SU-DHL-6 (cell line): ENCODE measurements at regions not wholly inside any gene's neighbourhood (a gene's known extent, or its start where the extent isn't known, plus 50 kb on each side); places are given as distances from the start of the nearest gene placed in this dataset.

Source experiments
- H2AFZ ChIP-seq: fragments of 200-600 bp; sonication (generic); 2 replicates; pipeline ENCODE4 v1.6.1; 2014; ENCODE audit warnings: low read depth, mild to moderate bottlenecking, moderate library complexity, mixed read lengths, antibody characterized with exemption, low read length; ENCODE audit not compliant: severe bottlenecking
- H3F3A ChIP-seq: fragments of 200-600 bp; shearing (Covaris generic); 2 replicates; pipeline ENCODE4 v1.6.0; 2016; ENCODE audit warnings: antibody characterized with exemption, mild to moderate bottlenecking; ENCODE audit not compliant: insufficient read depth
- H3K27ac ChIP-seq: fragments of 200-600 bp; sonication (generic); 2 replicates; pipeline ENCODE4 v1.5.1; 2016; ENCODE audit warnings: low read depth, mild to moderate bottlenecking, low read length, moderate library complexity, mixed read lengths
- H3K27me3 ChIP-seq: fragments of 200-600 bp; sonication (generic), shearing (Covaris generic); 2 replicates; pipeline ENCODE4 v1.6.0; 2014; ENCODE audit warnings: mild to moderate bottlenecking, low read length
- H3K36me3 ChIP-seq: fragments of 200-600 bp; sonication (generic); 2 replicates; pipeline ENCODE4 v1.6.1; 2014; ENCODE audit warnings: mild to moderate bottlenecking, low read length, mixed read lengths
- H3K4me2 ChIP-seq: fragments of 300-600, 200-600 bp; shearing (Covaris generic), sonication (generic); 2 replicates; pipeline ENCODE4 v1.6.0; 2014; ENCODE audit warnings: low read length, low read depth, mild to moderate bottlenecking; ENCODE audit not compliant: poor library complexity, severe bottlenecking
- H3K4me3 ChIP-seq: fragments of 200-600 bp; sonication (generic); 2 replicates; pipeline ENCODE4 v1.5.1; 2014; ENCODE audit warnings: antibody characterized with exemption, low read length, mild to moderate bottlenecking, mixed read lengths; ENCODE audit not compliant: insufficient read depth, poor library complexity, severe bottlenecking
- H3K79me2 ChIP-seq: fragments of 200-600 bp; sonication (generic); 2 replicates; pipeline ENCODE4 v1.6.1; 2014; ENCODE audit warnings: mild to moderate bottlenecking, low read length, moderate library complexity; ENCODE audit not compliant: insufficient read depth
- H3K9ac ChIP-seq: fragments of 200-600 bp; sonication (generic); 2 replicates; pipeline ENCODE4 v1.7.0; 2014; ENCODE audit warnings: mild to moderate bottlenecking, low read length
- H3K9me2 ChIP-seq: fragments of 200-600 bp; sonication (generic); replicated peaks from 2 replicates; pipeline ENCODE4 v1.6.1; 2014; ENCODE audit warnings: low read length; ENCODE audit not compliant: insufficient read depth
- H3K9me3 ChIP-seq: fragments of 200-600 bp; sonication (generic); 2 replicates; pipeline ENCODE4 v1.6.1; 2014; ENCODE audit warnings: low read length, mixed read lengths; ENCODE audit not compliant: insufficient read depth
- H4K20me1 ChIP-seq: fragments of 200-600 bp; sonication (generic); 2 replicates; pipeline ENCODE4 v1.6.1; 2014; ENCODE audit warnings: low read depth, mild to moderate bottlenecking, antibody characterized with exemption, low read length, moderate library complexity, mixed read lengths
- EZH2phosphoT487 ChIP-seq: fragments of 200-600 bp; sonication (generic), shearing (Covaris generic); conservative IDR thresholded peaks from 2 replicates; pipeline ENCODE4 v1.6.1; 2018; ENCODE audit warnings: mild to moderate bottlenecking, antibody characterized with exemption, low read length, moderate library complexity, mixed read lengths
- TF ChIP-seq, protein P1 (sequence below): fragments of 200-600 bp; sonication (generic); IDR thresholded peaks from one replicate; pipeline ENCODE4 v1.5.1; 2017; ENCODE audit warnings: antibody characterized with exemption, mild to moderate bottlenecking, low read length, moderate library complexity; ENCODE audit not compliant: insufficient read depth, poor library complexity, severe bottlenecking

DNA sequence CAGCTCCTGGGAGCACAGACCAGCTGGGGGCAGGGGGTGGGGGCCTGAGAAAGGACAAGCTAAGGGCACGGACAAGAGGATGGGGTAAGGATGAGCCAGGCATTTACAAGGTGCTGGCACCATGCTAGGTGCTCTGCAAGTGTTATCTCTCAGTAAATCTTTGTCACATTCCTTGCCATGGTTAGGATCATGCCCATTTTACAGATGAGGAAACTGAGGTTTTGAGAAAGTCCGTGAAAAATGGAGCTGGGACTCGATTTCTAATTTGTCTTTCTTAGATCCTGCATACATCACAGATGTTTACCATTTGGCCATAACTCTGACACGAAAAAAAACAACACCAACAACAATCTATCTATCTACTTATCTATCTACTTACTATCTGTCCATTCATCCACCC lies 429.7 kb downstream of the MIAT start:
- H3F3A ChIP-seq, result no peaks in the 10 kb centered on the region
- no peak overlapping the region for H3K9ac ChIP-seq
- H3K79me2 ChIP-seq, result no peaks in the 10 kb centered on the region
- no peak overlapping the region for H3K4me3 ChIP-seq
- no peak overlapping the region for H3K4me2 ChIP-seq
- TF ChIP-seq, protein P1, sequence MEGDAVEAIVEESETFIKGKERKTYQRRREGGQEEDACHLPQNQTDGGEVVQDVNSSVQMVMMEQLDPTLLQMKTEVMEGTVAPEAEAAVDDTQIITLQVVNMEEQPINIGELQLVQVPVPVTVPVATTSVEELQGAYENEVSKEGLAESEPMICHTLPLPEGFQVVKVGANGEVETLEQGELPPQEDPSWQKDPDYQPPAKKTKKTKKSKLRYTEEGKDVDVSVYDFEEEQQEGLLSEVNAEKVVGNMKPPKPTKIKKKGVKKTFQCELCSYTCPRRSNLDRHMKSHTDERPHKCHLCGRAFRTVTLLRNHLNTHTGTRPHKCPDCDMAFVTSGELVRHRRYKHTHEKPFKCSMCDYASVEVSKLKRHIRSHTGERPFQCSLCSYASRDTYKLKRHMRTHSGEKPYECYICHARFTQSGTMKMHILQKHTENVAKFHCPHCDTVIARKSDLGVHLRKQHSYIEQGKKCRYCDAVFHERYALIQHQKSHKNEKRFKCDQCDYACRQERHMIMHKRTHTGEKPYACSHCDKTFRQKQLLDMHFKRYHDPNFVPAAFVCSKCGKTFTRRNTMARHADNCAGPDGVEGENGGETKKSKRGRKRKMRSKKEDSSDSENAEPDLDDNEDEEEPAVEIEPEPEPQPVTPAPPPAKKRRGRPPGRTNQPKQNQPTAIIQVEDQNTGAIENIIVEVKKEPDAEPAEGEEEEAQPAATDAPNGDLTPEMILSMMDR, result no peak
- no peak for TF ChIP-seq EZH2phosphoT487
- no peaks in the 10 kb centered on the region for H4K20me1 ChIP-seq
- H2AFZ ChIP-seq, result no peak overlapping the region
- H3K27me3 ChIP-seq, result no peaks in the 10 kb centered on the region
- no peaks in the 10 kb centered on the region for H3K36me3 ChIP-seq
- H3K9me2 ChIP-seq, result no peaks in the 10 kb centered on the region
- no peaks in the 10 kb centered on the region for H3K9me3 ChIP-seq
- no peak overlapping the region for H3K27ac ChIP-seq

DNA sequence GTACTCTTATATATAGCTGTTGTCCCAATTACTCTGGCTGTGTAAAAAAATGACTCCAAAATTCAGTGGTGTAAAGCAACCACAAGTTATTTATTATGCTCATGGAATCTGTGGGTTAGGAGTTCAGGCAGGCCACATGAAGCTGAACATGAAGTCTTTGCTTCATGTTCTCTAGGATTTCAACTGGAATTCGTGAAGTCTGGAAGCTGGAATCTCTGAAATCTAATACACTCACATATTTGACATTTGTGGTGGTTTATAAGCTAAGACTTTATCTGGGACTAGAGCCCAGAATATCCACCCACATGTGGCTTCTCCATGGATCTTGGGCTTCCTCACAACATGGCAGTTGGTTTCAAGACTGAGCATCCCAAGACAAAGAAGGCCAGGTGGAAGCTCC lies 430.6 kb downstream of the MIAT start:
- Histone ChIP-seq H3K9me2 (no peaks in the 10 kb centered on the region), H3K79me2 (no peaks in the 10 kb centered on the region), H3K4me3 (no peak overlapping the region), H2AFZ (no peak overlapping the region), H3K4me2 (no peak overlapping the region), H3K36me3 (no peaks in the 10 kb centered on the region), H3K27ac (no peak overlapping the region), H3K27me3 (no peaks in the 10 kb centered on the region), H3F3A (no peaks in the 10 kb centered on the region), H3K9me3 (no peaks in the 10 kb centered on the region), H4K20me1 (no peaks in the 10 kb centered on the region), H3K9ac (no peak overlapping the region)
- no peak for TF ChIP-seq EZH2phosphoT487
- TF ChIP-seq, protein P1, result no peak

DNA sequence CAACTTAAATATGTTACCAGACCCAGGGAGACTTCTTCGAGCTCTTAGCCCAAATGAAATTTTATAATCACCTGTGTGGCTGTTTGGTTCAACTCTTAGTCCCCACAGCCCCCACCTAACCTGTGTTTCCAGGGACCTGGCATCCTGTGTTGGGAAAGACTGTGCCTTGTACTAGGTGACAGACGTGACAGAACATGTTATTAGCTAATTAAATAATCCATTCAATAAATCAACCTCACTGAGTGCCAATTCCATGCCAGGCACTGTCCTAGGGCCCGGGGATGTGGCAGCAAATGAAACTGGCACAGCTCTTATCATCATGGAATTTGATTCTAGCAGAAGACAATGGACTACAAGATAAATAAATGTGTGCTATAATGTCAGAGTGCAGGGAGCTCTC lies 431.9 kb downstream of the MIAT start:
- no peaks in the 10 kb centered on the region for H3K27me3 ChIP-seq
- no peak overlapping the region for H3K9ac ChIP-seq
- no peaks in the 10 kb centered on the region for H3F3A ChIP-seq
- no peak overlapping the region for H3K4me3 ChIP-seq
- H2AFZ ChIP-seq, result no peak overlapping the region
- H3K9me2 ChIP-seq, result no peaks in the 10 kb centered on the region
- TF ChIP-seq, protein P1, result no peak
- TF ChIP-seq EZH2phosphoT487, result no peak
- no peaks in the 10 kb centered on the region for H4K20me1 ChIP-seq
- H3K4me2 ChIP-seq, result no peak overlapping the region
- H3K79me2 ChIP-seq, result no peaks in the 10 kb centered on the region
- no peaks in the 10 kb centered on the region for H3K9me3 ChIP-seq
- no peaks in the 10 kb centered on the region for H3K36me3 ChIP-seq
- H3K27ac ChIP-seq, result no peak overlapping the region
